ENCODE measurements at regions not wholly inside any gene's neighbourhood (a gene's known extent, or its start where the extent isn't known, plus 50 kb on each side); places are given as distances from the start of the nearest gene placed in this dataset.
"Not testable (repeated sequence)": the region's sequence is repeated elsewhere in the genome, so short reads cannot be mapped to it uniquely, and the experiment has no call there.

- no peak for TF ChIP-seq CTCF (IDR thresholded peaks at IDR 0.05; ENCODE audit: extremely low read depth, low read depth, low read length)
- Histone ChIP-seq H3K4me1 (ENCODE audit: insufficient read depth, low read length) (no peaks in the 10 kb centered on the region), H2AFZ (ENCODE audit: low read length) (no peak overlapping the region), H4K20me1 (ENCODE audit: insufficient read depth, low read length) (no peaks in the 10 kb centered on the region), H3K4me2 (ENCODE audit: insufficient read depth, low read length) (no peak overlapping the region), H3K27ac (ENCODE audit: low read depth, low read length) (no peak overlapping the region), H3K9me3 (ENCODE audit: low read depth, low read length) (peaks cover 3% of the 10 kb centered on the region), H3K79me2 (ENCODE audit: insufficient read depth, low read length) (no peaks in the 10 kb centered on the region), H3K4me3 (ENCODE audit: insufficient read depth, low read length) (no peak overlapping the region), H3K27me3 (ENCODE audit: insufficient read depth, low read length) (no peaks in the 10 kb centered on the region), H3K36me3 (ENCODE audit: insufficient read depth, low read length) (no peaks in the 10 kb centered on the region)
- DNase-seq (ENCODE audit: insufficient read length, low spot score, missing footprints), result no peak
Measured at GRCh38 chr4:130071746-130072145, 975.8 kb downstream of the C4orf33 start.

DNA sequence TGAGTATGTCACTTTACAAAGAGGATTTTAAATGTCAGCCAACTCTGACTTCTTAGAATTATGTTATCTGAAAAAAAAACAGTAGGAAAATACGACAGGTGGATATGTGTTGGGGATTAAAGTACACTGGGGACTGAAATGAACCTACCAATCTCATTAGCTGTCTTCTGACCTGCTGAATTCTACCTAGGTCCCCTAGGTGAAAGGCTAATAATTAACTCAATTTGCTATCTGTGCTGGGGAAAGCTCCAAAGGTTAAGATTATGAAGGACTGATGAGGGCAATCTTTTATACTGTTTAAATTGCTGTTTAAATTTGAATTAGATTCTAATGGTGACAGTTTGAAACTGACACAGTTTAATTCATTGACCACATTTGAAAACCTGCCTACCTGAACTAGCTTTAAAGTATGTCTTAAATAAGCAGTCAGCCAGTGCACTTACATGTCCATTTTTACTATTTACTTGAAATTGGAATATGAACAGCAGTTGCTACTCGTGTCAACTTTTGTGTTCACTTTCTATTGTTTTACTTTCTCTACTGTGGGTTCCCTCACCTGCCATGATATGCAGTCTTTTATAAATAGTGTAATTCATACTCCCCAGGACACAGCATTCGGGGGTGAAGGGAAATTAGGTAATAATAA, 977.3 kb downstream of the C4orf33 start:
- H3K79me2 ChIP-seq (ENCODE audit: insufficient read depth, low read length), result no peaks in the 10 kb centered on the region
- H3K4me3 ChIP-seq (ENCODE audit: insufficient read depth, low read length), result no peak overlapping the region
- H3K27me3 ChIP-seq (ENCODE audit: insufficient read depth, low read length), result no peaks in the 10 kb centered on the region
- H3K27ac ChIP-seq (ENCODE audit: low read depth, low read length), result no peak overlapping the region
- H3K4me2 ChIP-seq (ENCODE audit: insufficient read depth, low read length), result no peak overlapping the region
- H4K20me1 ChIP-seq (ENCODE audit: insufficient read depth, low read length), result no peaks in the 10 kb centered on the region
- H2AFZ ChIP-seq (ENCODE audit: low read length), result no peak overlapping the region
- DNase-seq (ENCODE audit: insufficient read length, low spot score, missing footprints), result no peak
- no peak for TF ChIP-seq CTCF (IDR thresholded peaks at IDR 0.05; ENCODE audit: extremely low read depth, low read depth, low read length)
- H3K36me3 ChIP-seq (ENCODE audit: insufficient read depth, low read length), result no peaks in the 10 kb centered on the region
- H3K4me1 ChIP-seq (ENCODE audit: insufficient read depth, low read length), result no peaks in the 10 kb centered on the region
- H3K9me3 ChIP-seq (ENCODE audit: low read depth, low read length), result peaks cover 3% of the 10 kb centered on the region

DNA sequence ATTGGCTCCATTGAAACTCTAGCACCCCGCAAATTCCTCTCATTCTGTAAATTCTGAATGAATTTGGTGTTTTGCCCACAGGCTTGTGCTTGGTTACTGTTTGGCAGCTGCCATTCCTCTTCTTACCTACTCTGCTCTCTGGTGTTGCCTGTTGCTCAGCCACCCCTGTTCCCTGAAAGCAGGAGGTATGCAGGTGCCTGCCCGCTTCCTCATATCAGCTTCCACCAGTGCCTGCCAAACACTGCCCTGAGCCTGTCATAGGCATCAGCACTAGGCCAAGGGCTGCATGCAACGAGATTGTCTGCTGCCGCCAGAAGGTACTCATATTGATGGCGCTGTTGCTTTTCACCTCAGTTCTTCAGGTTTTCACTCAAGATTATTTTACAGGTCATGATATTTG, 978.1 kb downstream of the C4orf33 start:
- Histone ChIP-seq H2AFZ (ENCODE audit: low read length) (no peak overlapping the region), H4K20me1 (ENCODE audit: insufficient read depth, low read length) (no peaks in the 10 kb centered on the region), H3K36me3 (ENCODE audit: insufficient read depth, low read length) (no peaks in the 10 kb centered on the region), H3K4me3 (ENCODE audit: insufficient read depth, low read length) (no peak overlapping the region), H3K79me2 (ENCODE audit: insufficient read depth, low read length) (no peaks in the 10 kb centered on the region), H3K9me3 (ENCODE audit: low read depth, low read length) (peaks cover 3% of the 10 kb centered on the region), H3K27me3 (ENCODE audit: insufficient read depth, low read length) (no peaks in the 10 kb centered on the region), H3K4me1 (ENCODE audit: insufficient read depth, low read length) (no peaks in the 10 kb centered on the region), H3K4me2 (ENCODE audit: insufficient read depth, low read length) (no peak overlapping the region), H3K27ac (ENCODE audit: low read depth, low read length) (no peak overlapping the region)
- TF ChIP-seq CTCF (IDR thresholded peaks at IDR 0.05; ENCODE audit: extremely low read depth, low read depth, low read length), result no peak
- DNase-seq (ENCODE audit: insufficient read length, low spot score, missing footprints), result no peak

GRCh38 chr4:130077275-130077674, 981.3 kb downstream of the C4orf33 start:
- H2AFZ ChIP-seq (ENCODE audit: low read length), result no peak overlapping the region
- DNase-seq (ENCODE audit: insufficient read length, low spot score, missing footprints), result no peak
- no peak overlapping the region for H3K4me2 ChIP-seq (ENCODE audit: insufficient read depth, low read length)
- no peaks in the 10 kb centered on the region for H4K20me1 ChIP-seq (ENCODE audit: insufficient read depth, low read length)
- no peaks in the 10 kb centered on the region for H3K27me3 ChIP-seq (ENCODE audit: insufficient read depth, low read length)
- no peaks in the 10 kb centered on the region for H3K4me1 ChIP-seq (ENCODE audit: insufficient read depth, low read length)
- H3K4me3 ChIP-seq (ENCODE audit: insufficient read depth, low read length), result no peak overlapping the region
- no peak for TF ChIP-seq CTCF (IDR thresholded peaks at IDR 0.05; ENCODE audit: extremely low read depth, low read depth, low read length)
- no peak overlapping the region for H3K27ac ChIP-seq (ENCODE audit: low read depth, low read length)
- H3K36me3 ChIP-seq (ENCODE audit: insufficient read depth, low read length), result no peaks in the 10 kb centered on the region
- peaks cover 3% of the 10 kb centered on the region for H3K9me3 ChIP-seq (ENCODE audit: low read depth, low read length)
- H3K79me2 ChIP-seq (ENCODE audit: insufficient read depth, low read length), result no peaks in the 10 kb centered on the region

DNA sequence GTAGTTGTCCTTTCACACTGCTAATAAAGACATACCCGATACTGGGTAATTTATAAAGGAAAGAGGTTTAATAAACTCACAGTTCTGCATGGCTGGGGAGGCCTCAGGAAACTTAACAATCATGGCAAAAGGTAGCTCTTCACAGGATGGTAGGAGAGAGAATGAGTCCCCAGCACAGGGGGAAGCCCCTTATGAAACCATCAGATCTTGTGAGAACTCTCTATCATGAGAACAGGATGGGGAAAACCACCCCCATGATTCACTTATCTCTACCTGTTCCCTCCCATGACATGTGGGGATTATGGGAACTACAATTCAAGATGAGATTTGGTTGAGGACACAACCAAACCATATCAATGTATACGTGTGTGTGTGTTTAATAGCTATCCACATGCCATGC, 983.1 kb downstream of the C4orf33 start:
- not testable (repeated sequence) for H3K36me3 ChIP-seq (ENCODE audit: insufficient read depth, low read length); H2AFZ ChIP-seq (ENCODE audit: low read length); DNase-seq (ENCODE audit: insufficient read length, low spot score, missing footprints); H3K9me3 ChIP-seq (ENCODE audit: low read depth, low read length); H4K20me1 ChIP-seq (ENCODE audit: insufficient read depth, low read length); H3K4me2 ChIP-seq (ENCODE audit: insufficient read depth, low read length); H3K4me1 ChIP-seq (ENCODE audit: insufficient read depth, low read length); H3K4me3 ChIP-seq (ENCODE audit: insufficient read depth, low read length); H3K27me3 ChIP-seq (ENCODE audit: insufficient read depth, low read length); H3K27ac ChIP-seq (ENCODE audit: low read depth, low read length); H3K79me2 ChIP-seq (ENCODE audit: insufficient read depth, low read length)
